IMR-90 (cell line): ENCODE measurements at regions not wholly inside any gene's neighbourhood (a gene's known extent, or its start where the extent isn't known, plus 50 kb on each side); places are given as distances from the start of the nearest gene placed in this dataset.

ENCODE experiments used
- ATAC-seq: fragments of 200-7000 bp; cut with Tn5 transposase; 2 replicates; pipeline ENCODE4 v1.9.1; 2020; ENCODE audit warnings: low read depth, mild to moderate bottlenecking, moderate library complexity
- BruUV-seq: library from RNA; stranded (reverse); fragments of 400-500 nt; replicated peaks from 2 replicates; lab custom pipeline; 2021; lab: Mats Ljungman, UMichigan
- CTCF ChIA-PET: fragments of 300-600 bp; formaldehyde crosslinking; extraction: SDS; loops from one replicate; lab custom pipeline; 2021; ENCODE audit warnings: antibody characterized with exemption; lab: Yijun Ruan, JAX
- POLR2A ChIA-PET: fragments of 300-600 bp; sonication (Branson Sonifier 250); formaldehyde crosslinking; loops from one replicate; lab custom pipeline; 2022; ENCODE audit warnings: antibody characterized with exemption; ENCODE audit not compliant: unreplicated experiment; lab: Charles Lee
- DNase-seq: peaks from one replicate; pipeline ENCODE4 v3.0.0; 2013
- H2AFZ ChIP-seq: replicated peaks from 2 replicates; pipeline ENCODE3; 2013; ENCODE audit warnings: low read length, mild to moderate bottlenecking; ENCODE audit not compliant: poor library complexity
- H2AK5ac ChIP-seq: 2 replicates; pipeline ENCODE4 v1.6.1; 2013; ENCODE audit warnings: low read depth, low read length, inconsistent platforms
- H2AK9ac ChIP-seq: replicated peaks from 2 replicates; pipeline ENCODE3; 2013; ENCODE audit warnings: mild to moderate bottlenecking, low read depth, low read length, moderate library complexity; ENCODE audit not compliant: poor library complexity
- H2BK120ac ChIP-seq: 2 replicates; pipeline ENCODE4 v1.6.1; 2013; ENCODE audit warnings: low read depth, low read length, inconsistent platforms
- H2BK15ac ChIP-seq: 3 replicates; pipeline ENCODE4 v1.6.1; 2013; ENCODE audit warnings: low read depth, low read length, inconsistent platforms
- H2BK20ac ChIP-seq: 2 replicates; pipeline ENCODE4 v1.6.1; 2013; ENCODE audit warnings: low read depth, mild to moderate bottlenecking, inconsistent platforms, low read length, moderate library complexity
- H2BK5ac ChIP-seq: 2 replicates; pipeline ENCODE4 v1.6.1; 2013; ENCODE audit warnings: mild to moderate bottlenecking, low read depth, low read length, inconsistent platforms; ENCODE audit not compliant: poor library complexity, severe bottlenecking
- H3K14ac ChIP-seq: replicated peaks from 2 replicates; pipeline ENCODE4 v1.6.1; 2013; ENCODE audit warnings: low read depth, low read length, inconsistent platforms
- H3K18ac ChIP-seq: 2 replicates; pipeline ENCODE4 v1.6.1; 2013; ENCODE audit warnings: low read depth, low read length, control low read depth
- H3K23ac ChIP-seq: 2 replicates; pipeline ENCODE4 v1.6.1; 2013; ENCODE audit warnings: low read depth, low read length, inconsistent platforms
- H3K27ac ChIP-seq: 2 replicates; pipeline ENCODE4 v1.5.1; 2013; ENCODE audit warnings: mild to moderate bottlenecking, control low read depth, low read length; ENCODE audit not compliant: insufficient read depth
- H3K27me3 ChIP-seq: 2 replicates; pipeline ENCODE4 v1.6.1; 2013; ENCODE audit warnings: low read length; ENCODE audit not compliant: control insufficient read depth, insufficient read depth
- H3K36me3 ChIP-seq: 2 replicates; pipeline ENCODE4 v1.6.1; 2013; ENCODE audit warnings: low read length, mixed read lengths; ENCODE audit not compliant: control insufficient read depth, insufficient read depth
- H3K4ac ChIP-seq: 2 replicates; pipeline ENCODE4 v1.6.1; 2013; ENCODE audit warnings: low read depth, low read length, inconsistent platforms
- H3K4me1 ChIP-seq: 2 replicates; pipeline ENCODE4 v1.6.1; 2013; ENCODE audit warnings: low read length, mixed read lengths; ENCODE audit not compliant: control insufficient read depth, insufficient read depth
- H3K4me2 ChIP-seq: 2 replicates; pipeline ENCODE4 v1.6.1; 2013; ENCODE audit warnings: low read depth, mild to moderate bottlenecking, control low read depth, low read length, moderate library complexity
- H3K4me3 ChIP-seq: 2 replicates; pipeline ENCODE4 v1.5.1; 2013; ENCODE audit warnings: low read depth, mild to moderate bottlenecking, control low read depth, low read length, moderate library complexity; ENCODE audit not compliant: insufficient read depth
- H3K56ac ChIP-seq: 2 replicates; pipeline ENCODE4 v1.6.1; 2013; ENCODE audit warnings: low read length, inconsistent platforms; ENCODE audit not compliant: insufficient read depth; ENCODE audit errors: extremely low read depth
- H3K79me1 ChIP-seq, 2 experiments: 2 replicates each; pipeline ENCODE4 v1.6.1; 2013; ENCODE audit warnings: low read length in 2 of 2, inconsistent platforms in 1 of 2, low read depth in 1 of 2
- H3K9ac ChIP-seq: 2 replicates; pipeline ENCODE4 v1.6.1; 2013; ENCODE audit warnings: low read depth, low read length, control low read depth
- H3K9me1 ChIP-seq: 2 replicates; pipeline ENCODE4 v1.6.1; 2013; ENCODE audit warnings: low read length, inconsistent platforms; ENCODE audit not compliant: insufficient read depth
- H3K9me3 ChIP-seq: 2 replicates; pipeline ENCODE4 v1.6.1; 2013; ENCODE audit warnings: low read length; ENCODE audit not compliant: control insufficient read depth, insufficient read depth
- H4K20me1 ChIP-seq: 2 replicates; pipeline ENCODE4 v1.6.1; 2013; ENCODE audit warnings: low read length, inconsistent platforms; ENCODE audit not compliant: insufficient read depth
- H4K5ac ChIP-seq: 2 replicates; pipeline ENCODE4 v1.6.1; 2013; ENCODE audit warnings: mild to moderate bottlenecking, low read depth, low read length, control low read depth
- H4K8ac ChIP-seq, 2 experiments: 2 replicates each; pipeline ENCODE4 v1.6.1; 2013; ENCODE audit warnings: low read depth in 2 of 2, low read length in 2 of 2, control low read depth in 1 of 2, inconsistent platforms in 1 of 2
- H4K91ac ChIP-seq: 2 replicates; pipeline ENCODE4 v1.6.1; 2013; ENCODE audit warnings: low read depth, low read length, inconsistent platforms; ENCODE audit not compliant: insufficient read depth
- CHD1 ChIP-seq: IDR thresholded peaks from 2 replicates; pipeline ENCODE4 v1.6.1; 2012; ENCODE audit warnings: low read depth, low read length, improper control_type of control experiment
- MAFK ChIP-seq: IDR thresholded peaks from 2 replicates; pipeline ENCODE4 v1.6.1; 2012; ENCODE audit warnings: low read depth, low read length, improper control_type of control experiment
- MAZ ChIP-seq: IDR thresholded peaks from 2 replicates; pipeline ENCODE4 v1.6.1; 2012; ENCODE audit warnings: low read depth, mild to moderate bottlenecking, low read length, improper control_type of control experiment, moderate library complexity, borderline replicate concordance
- RCOR1 ChIP-seq: IDR thresholded peaks from 2 replicates; pipeline ENCODE4 v1.6.1; 2012; ENCODE audit warnings: mild to moderate bottlenecking, low read length, improper control_type of control experiment; ENCODE audit not compliant: insufficient replicate concordance
- SMC3 ChIP-seq: fragments of 150-350 bp; IDR thresholded peaks from 2 replicates; pipeline ENCODE4 v1.6.1; 2016; ENCODE audit warnings: low read depth, mild to moderate bottlenecking, antibody characterized with exemption, low read length, moderate library complexity
- WGBS, 2 experiments: methylation state at CpG; one replicate each; pipeline versions ENCODE4 v1.1.5 to v1.1.7; 2013; ENCODE audit warnings: missing lambda C conversion rate in 2 of 2; ENCODE audit not compliant: insufficient read length in 1 of 2; ENCODE audit errors: extremely low coverage in 2 of 2; 5-methylcytosine and 5-hydroxymethylcytosine counted together
- dilution Hi-C: fragments of 300-500 bp; cut with HindIII; formaldehyde crosslinking; loops from one replicate; pipeline ENCODE4 v1.14.3; 2018; ENCODE audit warnings: low sequenced_read_pairs; ENCODE audit not compliant: unreplicated experiment
- in situ Hi-C: fragments of 300-500 bp; cut with MboI; formaldehyde crosslinking; loops from 3 replicates; pipeline ENCODE4 v1.14.3; 2019; ENCODE audit warnings: low sequenced_read_pairs, inconsistent platforms, mixed read lengths
- intact Hi-C: fragments of 100-400 bp; cut with micrococcal nuclease; formaldehyde crosslinking; loops from 2 replicates; pipeline ENCODE4 v1.10.0; 2022
- TF ChIP-seq, protein P1 (sequence below): fragments of 150-350 bp; IDR thresholded peaks from 2 replicates; pipeline ENCODE4 v1.6.1; 2016; ENCODE audit warnings: low read depth, mild to moderate bottlenecking, low read length, moderate library complexity, borderline replicate concordance

DNA sequence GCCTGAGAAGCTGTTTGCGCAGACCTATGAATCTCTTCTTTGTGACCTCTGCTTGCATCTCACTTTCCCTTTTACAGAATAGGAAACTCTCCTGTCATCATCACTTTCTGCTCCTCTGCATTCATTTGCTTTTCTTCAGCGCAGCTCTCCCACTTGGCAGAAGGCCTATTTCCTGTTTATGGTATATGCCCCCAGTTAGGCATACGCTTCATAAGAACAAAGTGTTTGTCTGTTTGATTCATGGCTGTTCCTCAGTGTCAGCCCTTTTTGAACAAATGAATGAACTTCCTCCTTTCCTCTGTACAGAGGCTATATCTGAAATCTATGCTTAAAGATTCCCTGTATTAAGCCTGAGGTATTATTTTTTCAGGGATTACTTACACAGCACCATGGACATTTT lies 1216.9 kb upstream of the GBE1 start:
- WGBS, 2 experiments: no CpG with 5 or more reads among the region's 3 CpGs
- TF ChIP-seq SMC3 (no peak), CHD1 (no peak), MAZ (no peak), MAFK (no peak), RCOR1 (no peak)
- TF ChIP-seq, protein P1, sequence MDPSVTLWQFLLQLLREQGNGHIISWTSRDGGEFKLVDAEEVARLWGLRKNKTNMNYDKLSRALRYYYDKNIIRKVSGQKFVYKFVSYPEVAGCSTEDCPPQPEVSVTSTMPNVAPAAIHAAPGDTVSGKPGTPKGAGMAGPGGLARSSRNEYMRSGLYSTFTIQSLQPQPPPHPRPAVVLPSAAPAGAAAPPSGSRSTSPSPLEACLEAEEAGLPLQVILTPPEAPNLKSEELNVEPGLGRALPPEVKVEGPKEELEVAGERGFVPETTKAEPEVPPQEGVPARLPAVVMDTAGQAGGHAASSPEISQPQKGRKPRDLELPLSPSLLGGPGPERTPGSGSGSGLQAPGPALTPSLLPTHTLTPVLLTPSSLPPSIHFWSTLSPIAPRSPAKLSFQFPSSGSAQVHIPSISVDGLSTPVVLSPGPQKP: no peak
- no peak overlapping the region for H2AFZ ChIP-seq
- no peak overlapping the region for H4K91ac ChIP-seq
- in situ Hi-C loops (no loop called here), intact Hi-C loops (no loop called here), dilution Hi-C loops (no loop called here)
- no TSS peak for BruUV-seq
- H3K27ac ChIP-seq: no peak overlapping the region
- no peak overlapping the region for H3K18ac ChIP-seq
- no peak overlapping the region for H2AK5ac ChIP-seq
- no peak overlapping the region for H2BK120ac ChIP-seq
- no peak overlapping the region for H3K4ac ChIP-seq
- no peak overlapping the region for H4K8ac ChIP-seq
- 0 out of 2 replicates have a peak, but pooled peaks cover 2% of the 10 kb centered on the region for H3K9me3 ChIP-seq
- no peak overlapping the region for H3K23ac ChIP-seq
- POLR2A ChIA-PET: no interaction called here
- H2BK5ac ChIP-seq: no peak overlapping the region
- no peak overlapping the region for H2BK15ac ChIP-seq
- no peaks in the 10 kb centered on the region for H3K27me3 ChIP-seq
- DNase-seq (no peak), ATAC-seq (no peak)
- no peak overlapping the region for H4K5ac ChIP-seq
- H2AK9ac ChIP-seq: no peak overlapping the region
- no peaks in the 10 kb centered on the region for H4K20me1 ChIP-seq
- H3K4me1 ChIP-seq: no peaks in the 10 kb centered on the region
- no peaks in the 10 kb centered on the region for H3K79me1 ChIP-seq
- H3K56ac ChIP-seq: no peak overlapping the region
- H3K14ac ChIP-seq: no peak overlapping the region
- no peak overlapping the region for H2BK20ac ChIP-seq
- H3K4me2 ChIP-seq: no peak overlapping the region
- no peak overlapping the region for H3K4me3 ChIP-seq
- H3K9me1 ChIP-seq: no peaks in the 10 kb centered on the region
- CTCF ChIA-PET: no interaction called here
- H3K9ac ChIP-seq: no peak overlapping the region
- H3K36me3 ChIP-seq: no peaks in the 10 kb centered on the region
